Gastrocnemius medialis (tissue), 4 donors: ENCODE measurements at regions not wholly inside any gene's neighbourhood (a gene's known extent, or its start where the extent isn't known, plus 50 kb on each side); places are given as distances from the start of the nearest gene placed in this dataset.
"Not testable (repeated sequence)": the region's sequence is repeated elsewhere in the genome, so short reads cannot be mapped to it uniquely, and the experiment has no call there.

Source experiments
- POLR2A ChIP-seq, 2 donors: fragments of 450-650 bp; IDR thresholded peaks; one replicate each; pipeline ENCODE4 v1.6.1; 2017; ENCODE audit warnings: antibody characterized with exemption in 2 of 2, mild to moderate bottlenecking in 2 of 2, moderate library complexity in 2 of 2
- TF ChIP-seq, protein P1 (sequence below), 5 experiments: fragments of 450-650 bp in 3 of 5; fragments of 200-600 bp in 2 of 5; sonication (generic) in 2 of 5; IDR thresholded peaks in 4 of 5; conservative IDR thresholded peaks in 1 of 5; 1 replicate in 4 of 5; 2 replicates in 1 of 5; pipeline ENCODE4 v1.5.1; 2016 to 2019; ENCODE audit warnings: antibody characterized with exemption in 5 of 5, mild to moderate bottlenecking in 3 of 5, moderate library complexity in 3 of 5

- TF ChIP-seq, protein P1, sequence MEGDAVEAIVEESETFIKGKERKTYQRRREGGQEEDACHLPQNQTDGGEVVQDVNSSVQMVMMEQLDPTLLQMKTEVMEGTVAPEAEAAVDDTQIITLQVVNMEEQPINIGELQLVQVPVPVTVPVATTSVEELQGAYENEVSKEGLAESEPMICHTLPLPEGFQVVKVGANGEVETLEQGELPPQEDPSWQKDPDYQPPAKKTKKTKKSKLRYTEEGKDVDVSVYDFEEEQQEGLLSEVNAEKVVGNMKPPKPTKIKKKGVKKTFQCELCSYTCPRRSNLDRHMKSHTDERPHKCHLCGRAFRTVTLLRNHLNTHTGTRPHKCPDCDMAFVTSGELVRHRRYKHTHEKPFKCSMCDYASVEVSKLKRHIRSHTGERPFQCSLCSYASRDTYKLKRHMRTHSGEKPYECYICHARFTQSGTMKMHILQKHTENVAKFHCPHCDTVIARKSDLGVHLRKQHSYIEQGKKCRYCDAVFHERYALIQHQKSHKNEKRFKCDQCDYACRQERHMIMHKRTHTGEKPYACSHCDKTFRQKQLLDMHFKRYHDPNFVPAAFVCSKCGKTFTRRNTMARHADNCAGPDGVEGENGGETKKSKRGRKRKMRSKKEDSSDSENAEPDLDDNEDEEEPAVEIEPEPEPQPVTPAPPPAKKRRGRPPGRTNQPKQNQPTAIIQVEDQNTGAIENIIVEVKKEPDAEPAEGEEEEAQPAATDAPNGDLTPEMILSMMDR (IDR thresholded peaks at IDR 0.05 in 4 of 5, conservative IDR thresholded peaks at IDR 0.05 in 1 of 5), result not testable (repeated sequence)
- TF ChIP-seq POLR2A (IDR thresholded peaks at IDR 0.05), result not testable (repeated sequence)
These were observed 5298.2 kb upstream of the TPTE start for GRCh38 chr21:5222996-5223782.
